GM23248 (cell line): ENCODE measurements at regions not wholly inside any gene's neighbourhood (a gene's known extent, or its start where the extent isn't known, plus 50 kb on each side); places are given as distances from the start of the nearest gene placed in this dataset.

Experiments
- DNase-seq: peaks from one replicate; pipeline ENCODE4 v3.0.0-alpha.2; 2015
- H2AFZ ChIP-seq: fragments of 200-600 bp; sonication (generic); 2 replicates; pipeline ENCODE4 v1.6.1; 2016; ENCODE audit warnings: antibody characterized with exemption
- H3F3A ChIP-seq: fragments of 200-600 bp; sonication (generic); 2 replicates; pipeline ENCODE4 v1.6.1; 2016; ENCODE audit warnings: mild to moderate bottlenecking, antibody characterized with exemption, mixed run types; ENCODE audit not compliant: insufficient read depth
- H3K27ac ChIP-seq: fragments of 200-600 bp; sonication (generic); 2 replicates; pipeline ENCODE4 v1.5.1; 2016; ENCODE audit warnings: mild to moderate bottlenecking
- H3K27me3 ChIP-seq: fragments of 200-600 bp; sonication (generic); replicated peaks from 2 replicates; pipeline ENCODE4 v1.6.1; 2016; ENCODE audit warnings: mild to moderate bottlenecking; ENCODE audit not compliant: insufficient read depth
- H3K36me3 ChIP-seq: fragments of 200-600 bp; sonication (generic); 2 replicates; pipeline ENCODE4 v1.6.1; 2016; ENCODE audit warnings: low read depth, mild to moderate bottlenecking
- H3K4me1 ChIP-seq: fragments of 200-600 bp; sonication (generic); 2 replicates; pipeline ENCODE4 v1.6.1; 2016; ENCODE audit warnings: mild to moderate bottlenecking; ENCODE audit not compliant: insufficient read depth
- H3K4me2 ChIP-seq: fragments of 200-600 bp; sonication (generic); one replicate; pipeline ENCODE4 v1.6.1; 2016; ENCODE audit warnings: mild to moderate bottlenecking; ENCODE audit not compliant: unreplicated experiment
- H3K4me3 ChIP-seq: fragments of 200-600 bp; sonication (generic); 2 replicates; pipeline ENCODE4 v1.5.1; 2016; ENCODE audit warnings: mild to moderate bottlenecking
- H3K79me2 ChIP-seq: fragments of 200-600 bp; sonication (generic); 2 replicates; pipeline ENCODE4 v1.6.1; 2016; ENCODE audit warnings: mild to moderate bottlenecking; ENCODE audit not compliant: insufficient read depth
- H3K9ac ChIP-seq: fragments of 200-600 bp; sonication (generic); 2 replicates; pipeline ENCODE4 v1.6.1; 2016; ENCODE audit warnings: mild to moderate bottlenecking
- H3K9me2 ChIP-seq: fragments of 200-600 bp; sonication (generic); 2 replicates; pipeline ENCODE4 v1.6.1; 2016; ENCODE audit warnings: mixed run types, mild to moderate bottlenecking, moderate library complexity; ENCODE audit not compliant: insufficient read depth
- H3K9me3 ChIP-seq: fragments of 200-600 bp; sonication (generic); one replicate; pipeline ENCODE4 v1.6.1; 2017; ENCODE audit warnings: low read depth
- H4K20me1 ChIP-seq: fragments of 200-600 bp; sonication (generic); 2 replicates; pipeline ENCODE4 v1.6.0; 2016; ENCODE audit not compliant: insufficient read depth
- EZH2 ChIP-seq: fragments of 200-600 bp; sonication (generic); IDR thresholded peaks from 2 replicates; pipeline ENCODE4 v1.6.1; 2018; ENCODE audit warnings: antibody characterized with exemption, mild to moderate bottlenecking; ENCODE audit not compliant: insufficient read depth, poor library complexity, severe bottlenecking
- EZH2phosphoT487 ChIP-seq: fragments of 200-600 bp; sonication (generic); IDR thresholded peaks from 2 replicates; pipeline ENCODE4 v1.6.1; 2018; ENCODE audit warnings: antibody characterized with exemption, moderate library complexity, mild to moderate bottlenecking, low read depth; ENCODE audit not compliant: insufficient read depth
- WGBS, 2 experiments: methylation state at CpG; one replicate each; pipeline ENCODE4 v1.1.6; 2015 to 2017; ENCODE audit warnings: low lambda C conversion rate in 2 of 2, low coverage in 1 of 2; ENCODE audit errors: missing lambda C conversion rate in 2 of 2; 5-methylcytosine and 5-hydroxymethylcytosine counted together
- in situ Hi-C: fragments of 300-500 bp; cut with MboI; formaldehyde crosslinking; loops from 2 replicates; pipeline ENCODE4 v1.15.0; 2020

GRCh38 chr9:6078382-6079105 is 63.1 kb upstream of the RANBP6 start:
- Histone ChIP-seq H3K27ac (no peak overlapping the region), H3F3A (peaks cover 24% of the 10 kb centered on the region), H3K36me3 (no peaks in the 10 kb centered on the region)

GRCh38 chr9:6076851-6077250 is 61.4 kb upstream of the RANBP6 start:
- no peaks in the 10 kb centered on the region for H3K9me2 ChIP-seq
- peak; percentile 82 for DNase-seq
- peak overlapping the region; percentile 39 for H3K4me2 ChIP-seq
- 44 to 48% methylated on average over 6 of the region's 6 CpGs for WGBS, 2 experiments
- no peaks in the 10 kb centered on the region for H3K27me3 ChIP-seq
- H3K9ac ChIP-seq, result no peak overlapping the region
- no peak overlapping the region for H3K4me3 ChIP-seq
- peaks cover 19% of the 10 kb centered on the region for H3K4me1 ChIP-seq
- peaks cover 25% of the 10 kb centered on the region for H3F3A ChIP-seq
- TF ChIP-seq EZH2, result no peak
- TF ChIP-seq EZH2phosphoT487, result no peak
- in situ Hi-C loops, result no loop called here
- no peaks in the 10 kb centered on the region for H4K20me1 ChIP-seq
- no peaks in the 10 kb centered on the region for H3K9me3 ChIP-seq
- H3K79me2 ChIP-seq, result no peaks in the 10 kb centered on the region
- peak overlapping the region; percentile 77 for H2AFZ ChIP-seq
- H3K36me3 ChIP-seq, result no peaks in the 10 kb centered on the region
- H3K27ac ChIP-seq, result peak overlapping the region; percentile 62

More at GRCh38 chr9:6078382-6079105, 63.1 kb upstream of the RANBP6 start:
- Histone ChIP-seq H3K79me2 (no peaks in the 10 kb centered on the region), H2AFZ (peak overlapping the region; percentile 46; the same call in 1 of the 2 replicates), H3K9me3 (no peaks in the 10 kb centered on the region), H3K4me3 (no peak overlapping the region), H3K9me2 (no peaks in the 10 kb centered on the region), H4K20me1 (no peaks in the 10 kb centered on the region), H3K27me3 (no peaks in the 10 kb centered on the region), H3K4me2 (no peak overlapping the region), H3K9ac (no peak overlapping the region), H3K4me1 (peaks cover 19% of the 10 kb centered on the region)
- 90% methylated on average over 5 of the region's 5 CpGs for WGBS, 2 experiments
- no peak for DNase-seq
- TF ChIP-seq EZH2, result no peak
- in situ Hi-C loops, result no loop called here

- TF ChIP-seq EZH2phosphoT487 (no peak), EZH2 (no peak)
- Histone ChIP-seq H3F3A (peaks cover 17% of the 10 kb centered on the region; the same call in 1 of the 2 replicates), H3K4me2 (no peak overlapping the region), H3K79me2 (no peaks in the 10 kb centered on the region), H3K27me3 (no peaks in the 10 kb centered on the region), H3K9ac (no peak overlapping the region), H4K20me1 (no peaks in the 10 kb centered on the region), H3K27ac (no peak overlapping the region), H3K9me3 (no peaks in the 10 kb centered on the region), H2AFZ (no peak overlapping the region), H3K4me3 (no peak overlapping the region), H3K4me1 (peaks cover 13% of the 10 kb centered on the region), H3K9me2 (no peaks in the 10 kb centered on the region), H3K36me3 (no peaks in the 10 kb centered on the region)
- DNase-seq, result no peak
- 79 to 87% methylated on average over 2 of the region's 2 CpGs for WGBS, 2 experiments
- in situ Hi-C loops, result no loop called here
Observed at GRCh38 chr9:6073731-6074130, 58.3 kb upstream of the RANBP6 start.

- 77 to 90% methylated on average over 7 of the region's 7 CpGs for WGBS, 2 experiments
- H3K4me2 ChIP-seq, result no peak overlapping the region
- no peaks in the 10 kb centered on the region for H3K9me3 ChIP-seq
- H3K9ac ChIP-seq, result no peak overlapping the region
- no peaks in the 10 kb centered on the region for H4K20me1 ChIP-seq
- in situ Hi-C loops, result no loop called here
- peaks cover 12% of the 10 kb centered on the region; the same call in 1 of the 2 replicates for H3F3A ChIP-seq
- H3K4me1 ChIP-seq, result peaks cover 13% of the 10 kb centered on the region
- no peak overlapping the region for H2AFZ ChIP-seq
- no peak for DNase-seq
- H3K79me2 ChIP-seq, result no peaks in the 10 kb centered on the region
- H3K36me3 ChIP-seq, result no peaks in the 10 kb centered on the region
- TF ChIP-seq EZH2phosphoT487 (no peak), EZH2 (no peak)
- H3K27me3 ChIP-seq, result no peaks in the 10 kb centered on the region
- no peak overlapping the region for H3K27ac ChIP-seq
- H3K9me2 ChIP-seq, result no peaks in the 10 kb centered on the region
- H3K4me3 ChIP-seq, result no peak overlapping the region
Observed at GRCh38 chr9:6072865-6073264, 57.4 kb upstream of the RANBP6 start.
